Gastrocnemius medialis (tissue), 4 donors: ENCODE measurements at regions not wholly inside any gene's neighbourhood (a gene's known extent, or its start where the extent isn't known, plus 50 kb on each side); places are given as distances from the start of the nearest gene placed in this dataset.

Experiments used
- CTCF ChIP-seq, 5 experiments: fragments of 450-650 bp in 3 of 5; fragments of 200-600 bp in 2 of 5; sonication (generic) in 2 of 5; IDR thresholded peaks in 4 of 5; conservative IDR thresholded peaks in 1 of 5; 1 replicate in 4 of 5; 2 replicates in 1 of 5; pipeline ENCODE4 v1.5.1; 2016 to 2019; ENCODE audit warnings: antibody characterized with exemption in 5 of 5, mild to moderate bottlenecking in 3 of 5, moderate library complexity in 3 of 5
- POLR2A ChIP-seq, 2 donors: fragments of 450-650 bp; IDR thresholded peaks; one replicate each; pipeline ENCODE4 v1.6.1; 2017; ENCODE audit warnings: antibody characterized with exemption in 2 of 2, mild to moderate bottlenecking in 2 of 2, moderate library complexity in 2 of 2

GRCh38 chr6:15745781-15746180 lies 83.0 kb upstream of the DTNBP1 start:
- TF ChIP-seq CTCF (IDR thresholded peaks at IDR 0.05 in 4 of 5, conservative IDR thresholded peaks at IDR 0.05 in 1 of 5) (no peak), POLR2A (IDR thresholded peaks at IDR 0.05) (no peak)
